ENCODE measurements at regions not wholly inside any gene's neighbourhood (a gene's known extent, or its start where the extent isn't known, plus 50 kb on each side); places are given as distances from the start of the nearest gene placed in this dataset.

GRCh38 chr19:20388706-20389225 lies 176.8 kb downstream of the ZNF737 start:
- no peak overlapping the region for H3K56ac ChIP-seq (ENCODE audit: extremely low read depth, insufficient read depth, low read length)
- POLR2A ChIA-PET (ENCODE audit: unreplicated experiment): no interaction called here
- no peak overlapping the region for H4K5ac ChIP-seq (ENCODE audit: low read depth, low read length)
- H4K91ac ChIP-seq (ENCODE audit: insufficient read depth, low read depth, low read length): no peak overlapping the region
- ATAC-seq (ENCODE audit: low read depth) (no peak), DNase-seq (no peak)
- no peak overlapping the region for H2BK20ac ChIP-seq (ENCODE audit: low read depth, low read length)
- no peaks in the 10 kb centered on the region for H4K20me1 ChIP-seq (ENCODE audit: insufficient read depth, low read length)
- H2AK9ac ChIP-seq (replicated peaks; ENCODE audit: low read depth, low read length, poor library complexity): no peak overlapping the region
- dilution Hi-C loops (cut with HindIII; ENCODE audit: low sequenced_read_pairs, unreplicated experiment) (no loop called here), in situ Hi-C loops (cut with MboI; ENCODE audit: low sequenced_read_pairs) (no loop called here), intact Hi-C loops (cut with micrococcal nuclease) (no loop called here)
- no peak overlapping the region for H3K9ac ChIP-seq (ENCODE audit: low read depth, low read length)
- no peak overlapping the region for H2AK5ac ChIP-seq (ENCODE audit: low read depth, low read length)
- H3K4me3 ChIP-seq (ENCODE audit: insufficient read depth, low read depth, low read length): no peak overlapping the region
- H3K9me3 ChIP-seq (ENCODE audit: control insufficient read depth, insufficient read depth, low read length): peaks cover 15% of the 10 kb centered on the region
- TF ChIP-seq MAZ (IDR thresholded peaks at IDR 0.05; ENCODE audit: borderline replicate concordance, low read depth, low read length) (no peak), BHLHE40 (IDR thresholded peaks at IDR 0.05; ENCODE audit: low read depth, low read length) (no peak), FOS (IDR thresholded peaks at IDR 0.05; ENCODE audit: low read depth, low read length) (no peak), MAFK (IDR thresholded peaks at IDR 0.05; ENCODE audit: low read depth, low read length) (no peak)
- H3K4me1 ChIP-seq (ENCODE audit: control insufficient read depth, insufficient read depth, low read length): no peaks in the 10 kb centered on the region
- H3K23ac ChIP-seq (ENCODE audit: low read depth, low read length): no peak overlapping the region
- H2BK5ac ChIP-seq (ENCODE audit: low read depth, low read length, poor library complexity, severe bottlenecking): no peak overlapping the region
- no peak overlapping the region for H3K18ac ChIP-seq (ENCODE audit: low read depth, low read length)
- no peaks in the 10 kb centered on the region for H3K9me1 ChIP-seq (ENCODE audit: insufficient read depth, low read length)
- H2BK15ac ChIP-seq (ENCODE audit: low read depth, low read length): no peak overlapping the region
- no TSS peak for BruUV-seq (replicated peaks)
- H2BK120ac ChIP-seq (ENCODE audit: low read depth, low read length): no peak overlapping the region
- no peaks in the 10 kb centered on the region for H3K36me3 ChIP-seq (ENCODE audit: control insufficient read depth, insufficient read depth, low read length)
- H3K4me2 ChIP-seq (ENCODE audit: low read depth, low read length): no peak overlapping the region
- H3K27ac ChIP-seq (ENCODE audit: insufficient read depth, low read length): no peak overlapping the region
- no peaks in the 10 kb centered on the region for H3K79me1 ChIP-seq (ENCODE audit: low read depth in 1 of 2, low read length in 2 of 2)
- H2AFZ ChIP-seq (replicated peaks; ENCODE audit: low read length, poor library complexity): no peak overlapping the region
- no peak overlapping the region for H4K8ac ChIP-seq (ENCODE audit: low read depth in 2 of 2, low read length in 2 of 2)
- CTCF ChIA-PET: no interaction called here
- no peaks in the 10 kb centered on the region for H3K27me3 ChIP-seq (ENCODE audit: control insufficient read depth, insufficient read depth, low read length)
- no peak overlapping the region for H3K4ac ChIP-seq (ENCODE audit: low read depth, low read length)
- WGBS, 2 experiments (ENCODE audit: extremely low coverage in 2 of 2, insufficient read length in 1 of 2): no CpG with 5 or more reads among the region's 6 CpGs
- no peak overlapping the region for H3K14ac ChIP-seq (replicated peaks; ENCODE audit: low read depth, low read length)
